Type B pancreatic cell (in vitro differentiated cells): ENCODE measurements at regions not wholly inside any gene's neighbourhood (a gene's known extent, or its start where the extent isn't known, plus 50 kb on each side); places are given as distances from the start of the nearest gene placed in this dataset.

Experiments
- DNase-seq: peaks from one replicate; pipeline ENCODE4 v3.0.0; 2021; ENCODE audit warnings: mixed read lengths; ENCODE audit not compliant: unreplicated experiment; ENCODE audit errors: extremely low spot score
- H3K27ac Mint-ChIP-seq: 2 replicates; pipeline ENCODE4 v1.8.0; 2021; ENCODE audit warnings: mild to moderate bottlenecking, mixed read lengths
- H3K27me3 Mint-ChIP-seq: 2 replicates; pipeline ENCODE4 v1.8.0; 2021; ENCODE audit warnings: mixed read lengths
- H3K36me3 Mint-ChIP-seq: 2 replicates; pipeline ENCODE4 v1.8.0; 2021; ENCODE audit warnings: mixed read lengths
- H3K4me1 Mint-ChIP-seq: one replicate; pipeline ENCODE4 v1.8.0; 2021; ENCODE audit warnings: mixed read lengths; ENCODE audit not compliant: unreplicated experiment
- H3K4me3 Mint-ChIP-seq: 2 replicates; pipeline ENCODE4 v1.8.0; 2021; ENCODE audit warnings: mild to moderate bottlenecking, mixed read lengths
- H3K9me3 Mint-ChIP-seq: 2 replicates; pipeline ENCODE4 v1.8.0; 2021; ENCODE audit warnings: mixed read lengths
- TF ChIP-seq, protein P1 (sequence below): fragments of 200-600 bp; sonication (generic); conservative IDR thresholded peaks from 2 replicates; pipeline ENCODE4 v1.5.0; 2021; ENCODE audit warnings: antibody characterized with exemption, mild to moderate bottlenecking

DNA sequence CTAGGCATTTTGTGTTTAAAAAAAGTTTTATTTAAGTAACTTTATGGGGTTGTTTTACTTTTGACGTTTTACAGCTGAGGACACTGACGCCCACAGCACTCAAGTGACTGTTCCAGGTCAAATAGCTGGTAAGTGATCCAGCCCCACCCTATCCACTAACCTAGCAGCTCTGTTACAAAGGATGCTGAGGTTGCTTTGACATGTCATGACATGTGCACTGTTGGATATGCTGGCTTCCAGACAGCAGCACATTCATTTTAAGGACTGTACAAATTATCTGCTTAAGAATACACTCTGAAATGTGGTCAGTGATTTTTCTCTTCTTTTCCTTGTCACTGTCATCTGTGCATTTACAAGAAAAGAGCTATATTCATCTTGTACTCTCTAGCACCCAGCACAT is 417.5 kb downstream of the ZEB2 start:
- TF ChIP-seq, protein P1, sequence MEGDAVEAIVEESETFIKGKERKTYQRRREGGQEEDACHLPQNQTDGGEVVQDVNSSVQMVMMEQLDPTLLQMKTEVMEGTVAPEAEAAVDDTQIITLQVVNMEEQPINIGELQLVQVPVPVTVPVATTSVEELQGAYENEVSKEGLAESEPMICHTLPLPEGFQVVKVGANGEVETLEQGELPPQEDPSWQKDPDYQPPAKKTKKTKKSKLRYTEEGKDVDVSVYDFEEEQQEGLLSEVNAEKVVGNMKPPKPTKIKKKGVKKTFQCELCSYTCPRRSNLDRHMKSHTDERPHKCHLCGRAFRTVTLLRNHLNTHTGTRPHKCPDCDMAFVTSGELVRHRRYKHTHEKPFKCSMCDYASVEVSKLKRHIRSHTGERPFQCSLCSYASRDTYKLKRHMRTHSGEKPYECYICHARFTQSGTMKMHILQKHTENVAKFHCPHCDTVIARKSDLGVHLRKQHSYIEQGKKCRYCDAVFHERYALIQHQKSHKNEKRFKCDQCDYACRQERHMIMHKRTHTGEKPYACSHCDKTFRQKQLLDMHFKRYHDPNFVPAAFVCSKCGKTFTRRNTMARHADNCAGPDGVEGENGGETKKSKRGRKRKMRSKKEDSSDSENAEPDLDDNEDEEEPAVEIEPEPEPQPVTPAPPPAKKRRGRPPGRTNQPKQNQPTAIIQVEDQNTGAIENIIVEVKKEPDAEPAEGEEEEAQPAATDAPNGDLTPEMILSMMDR: no peak
- no peak overlapping the region for H3K27ac Mint-ChIP-seq
- peaks cover 6% of the 10 kb centered on the region for H3K27me3 Mint-ChIP-seq
- no peak for DNase-seq
- peaks cover 7% of the 10 kb centered on the region for H3K36me3 Mint-ChIP-seq
- H3K9me3 Mint-ChIP-seq: peaks cover 4% of the 10 kb centered on the region
- no peak overlapping the region for H3K4me3 Mint-ChIP-seq
- no peaks in the 10 kb centered on the region for H3K4me1 Mint-ChIP-seq

DNA sequence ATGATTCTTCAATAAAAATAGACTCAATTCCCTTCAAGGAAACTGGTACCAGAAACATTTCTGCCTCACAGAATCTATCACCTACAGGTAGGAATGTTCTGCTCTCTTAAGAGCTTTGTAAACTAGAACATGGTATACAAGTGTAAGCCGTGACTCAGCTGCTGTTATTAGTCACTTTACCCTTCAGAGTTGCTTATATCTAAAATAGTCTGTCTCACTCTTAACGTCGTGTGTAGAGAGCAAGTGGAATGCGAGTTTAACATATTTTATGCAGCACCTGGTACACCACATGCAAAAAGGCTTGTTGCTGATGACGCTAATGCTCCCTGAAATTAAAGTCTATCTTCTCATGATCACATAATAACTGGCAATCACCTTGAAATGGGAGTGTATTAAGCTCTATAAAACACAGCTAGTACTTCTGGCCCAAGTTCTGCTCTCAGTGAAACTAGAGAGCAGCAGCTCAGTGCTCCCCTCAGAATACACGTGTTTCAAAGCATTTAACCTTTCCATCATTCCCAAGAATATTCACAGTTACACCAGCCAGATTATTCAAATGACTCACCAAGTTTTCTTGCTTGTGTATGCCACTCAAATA is 420.0 kb downstream of the ZEB2 start:
- Mint-ChIP-seq H3K4me3 (no peak overlapping the region), H3K9me3 (peaks cover 4% of the 10 kb centered on the region), H3K36me3 (peaks cover 7% of the 10 kb centered on the region), H3K27ac (no peak overlapping the region), H3K4me1 (no peaks in the 10 kb centered on the region), H3K27me3 (peaks cover 6% of the 10 kb centered on the region)
- DNase-seq: no peak
- TF ChIP-seq, protein P1: no peak

DNA sequence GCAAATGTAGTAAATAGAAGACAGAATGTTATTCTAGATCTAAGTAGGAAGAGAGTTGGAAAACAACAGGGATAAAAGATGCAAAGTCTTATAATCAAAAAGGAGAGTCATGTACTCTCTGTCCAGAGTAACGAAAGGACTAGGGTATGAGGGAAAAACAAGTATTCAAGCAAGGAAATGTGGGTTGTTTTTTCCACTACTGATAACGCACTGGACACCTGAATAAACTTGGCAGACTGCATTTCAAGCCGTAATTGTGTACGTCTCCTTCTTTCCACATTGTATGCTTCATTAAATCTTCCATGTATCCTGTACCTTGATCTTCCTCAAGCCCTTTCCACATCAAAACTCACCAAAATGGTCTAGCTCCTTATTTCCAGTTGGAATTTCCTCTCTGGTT is 420.6 kb downstream of the ZEB2 start:
- Mint-ChIP-seq H3K27ac (no peak overlapping the region), H3K9me3 (peaks cover 4% of the 10 kb centered on the region), H3K36me3 (peaks cover 7% of the 10 kb centered on the region), H3K4me1 (no peaks in the 10 kb centered on the region), H3K4me3 (no peak overlapping the region), H3K27me3 (peaks cover 6% of the 10 kb centered on the region)
- no peak for DNase-seq
- TF ChIP-seq, protein P1: no peak

DNA sequence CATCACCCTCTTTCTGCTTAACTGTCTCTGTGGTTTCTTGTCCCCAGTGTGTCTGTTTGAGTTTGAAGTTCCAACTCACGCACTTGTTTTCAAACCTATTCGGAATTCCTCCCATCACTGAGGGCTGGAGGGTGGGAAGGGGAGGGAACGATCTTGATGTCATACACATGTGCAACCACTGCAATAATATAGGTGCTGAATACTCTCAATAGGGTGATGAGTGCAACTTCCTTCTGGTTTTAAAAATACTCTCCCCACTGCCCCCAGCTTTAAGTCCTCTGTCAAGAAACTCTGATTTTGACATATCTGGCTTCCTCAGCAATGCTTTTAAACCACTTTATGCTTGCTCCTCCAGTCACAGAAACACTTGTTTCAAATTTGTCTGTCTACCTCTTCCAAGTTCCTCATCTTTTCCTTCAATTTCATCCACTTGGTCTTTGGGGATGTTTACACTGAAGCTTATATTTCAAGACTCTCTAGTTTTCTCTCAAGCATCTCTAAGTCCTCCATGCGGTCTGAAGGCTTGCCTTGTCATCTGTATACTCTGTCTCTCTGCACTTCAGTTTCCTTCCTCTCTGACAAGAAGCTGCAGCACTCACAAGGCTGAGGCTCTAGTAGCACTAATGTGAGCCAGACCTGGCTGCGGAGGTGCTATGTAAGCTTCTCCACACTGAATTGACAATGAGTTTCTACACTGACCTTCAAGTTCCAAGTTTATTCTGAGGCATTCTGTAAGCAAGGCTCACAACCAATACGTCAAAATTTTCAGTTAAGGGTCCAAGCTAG is 422.3 kb downstream of the ZEB2 start:
- H3K9me3 Mint-ChIP-seq: no peaks in the 10 kb centered on the region
- no peak overlapping the region for H3K4me3 Mint-ChIP-seq
- peaks cover 6% of the 10 kb centered on the region for H3K27me3 Mint-ChIP-seq
- no peak for DNase-seq
- TF ChIP-seq, protein P1: no peak
- no peak overlapping the region for H3K27ac Mint-ChIP-seq
- no peaks in the 10 kb centered on the region for H3K4me1 Mint-ChIP-seq
- peaks cover 3% of the 10 kb centered on the region for H3K36me3 Mint-ChIP-seq

DNA sequence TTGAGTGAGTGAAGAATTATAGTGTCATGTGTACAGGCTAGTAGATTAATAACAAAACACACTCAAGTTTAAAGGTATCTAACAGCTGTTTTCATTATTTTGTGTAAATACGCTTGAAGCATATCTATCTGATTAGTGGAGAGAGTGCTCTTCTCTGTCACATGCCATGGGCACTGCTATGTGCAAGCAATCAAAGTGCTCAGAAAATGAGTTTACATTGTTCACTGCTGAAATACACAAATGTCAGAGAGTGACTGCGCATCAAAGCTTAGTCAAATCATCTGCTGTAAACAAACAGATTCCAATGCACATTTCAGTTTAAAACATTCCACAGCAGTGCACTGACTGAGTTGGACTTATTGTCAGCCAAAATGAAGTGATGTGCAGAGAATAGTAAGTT is 423.4 kb downstream of the ZEB2 start:
- H3K27me3 Mint-ChIP-seq: peaks cover 6% of the 10 kb centered on the region
- TF ChIP-seq, protein P1: no peak
- H3K27ac Mint-ChIP-seq: no peak overlapping the region
- no peaks in the 10 kb centered on the region for H3K9me3 Mint-ChIP-seq
- DNase-seq: no peak
- H3K4me1 Mint-ChIP-seq: no peaks in the 10 kb centered on the region
- H3K4me3 Mint-ChIP-seq: no peak overlapping the region
- H3K36me3 Mint-ChIP-seq: peaks cover 3% of the 10 kb centered on the region
